ENCODE measurements at regions not wholly inside any gene's neighbourhood (a gene's known extent, or its start where the extent isn't known, plus 50 kb on each side); places are given as distances from the start of the nearest gene placed in this dataset.

GRCh38 chr4:79756140-79756895 is 316.7 kb downstream of the ANTXR2 start:
- Histone ChIP-seq H3K27me3 (ENCODE audit: insufficient read depth, low read length) (no peaks in the 10 kb centered on the region), H4K20me1 (ENCODE audit: insufficient read depth, low read length) (no peaks in the 10 kb centered on the region), H2AFZ (ENCODE audit: low read length) (no peak overlapping the region), H3K79me2 (ENCODE audit: insufficient read depth, low read length) (no peaks in the 10 kb centered on the region), H3K27ac (ENCODE audit: low read depth, low read length) (no peak overlapping the region), H3K9me3 (ENCODE audit: low read depth, low read length) (no peaks in the 10 kb centered on the region), H3K4me3 (ENCODE audit: insufficient read depth, low read length) (no peak overlapping the region), H3K4me1 (ENCODE audit: insufficient read depth, low read length) (no peaks in the 10 kb centered on the region), H3K36me3 (ENCODE audit: insufficient read depth, low read length) (no peaks in the 10 kb centered on the region), H3K4me2 (ENCODE audit: insufficient read depth, low read length) (no peak overlapping the region)
- TF ChIP-seq CTCF (IDR thresholded peaks at IDR 0.05; ENCODE audit: extremely low read depth, low read depth, low read length), result no peak
- no peak for DNase-seq (ENCODE audit: insufficient read length, low spot score, missing footprints)

- TF ChIP-seq CTCF (IDR thresholded peaks at IDR 0.05; ENCODE audit: extremely low read depth, low read depth, low read length), result no peak
- H3K4me2 ChIP-seq (ENCODE audit: insufficient read depth, low read length), result no peak overlapping the region
- H3K4me1 ChIP-seq (ENCODE audit: insufficient read depth, low read length), result no peaks in the 10 kb centered on the region
- no peak for DNase-seq (ENCODE audit: insufficient read length, low spot score, missing footprints)
- H3K4me3 ChIP-seq (ENCODE audit: insufficient read depth, low read length), result no peak overlapping the region
- H3K79me2 ChIP-seq (ENCODE audit: insufficient read depth, low read length), result no peaks in the 10 kb centered on the region
- no peaks in the 10 kb centered on the region for H3K36me3 ChIP-seq (ENCODE audit: insufficient read depth, low read length)
- no peak overlapping the region for H3K27ac ChIP-seq (ENCODE audit: low read depth, low read length)
- H2AFZ ChIP-seq (ENCODE audit: low read length), result no peak overlapping the region
- H4K20me1 ChIP-seq (ENCODE audit: insufficient read depth, low read length), result no peaks in the 10 kb centered on the region
- H3K9me3 ChIP-seq (ENCODE audit: low read depth, low read length), result no peaks in the 10 kb centered on the region
- no peaks in the 10 kb centered on the region for H3K27me3 ChIP-seq (ENCODE audit: insufficient read depth, low read length)
Measured at GRCh38 chr4:79748835-79749234, 324.2 kb downstream of the ANTXR2 start.

- no peaks in the 10 kb centered on the region for H3K36me3 ChIP-seq (ENCODE audit: insufficient read depth, low read length)
- no peak for DNase-seq (ENCODE audit: insufficient read length, low spot score, missing footprints)
- H3K27ac ChIP-seq (ENCODE audit: low read depth, low read length), result no peak overlapping the region
- no peaks in the 10 kb centered on the region for H3K79me2 ChIP-seq (ENCODE audit: insufficient read depth, low read length)
- no peaks in the 10 kb centered on the region for H3K9me3 ChIP-seq (ENCODE audit: low read depth, low read length)
- no peaks in the 10 kb centered on the region for H3K27me3 ChIP-seq (ENCODE audit: insufficient read depth, low read length)
- H2AFZ ChIP-seq (ENCODE audit: low read length), result no peak overlapping the region
- no peak overlapping the region for H3K4me3 ChIP-seq (ENCODE audit: insufficient read depth, low read length)
- no peaks in the 10 kb centered on the region for H4K20me1 ChIP-seq (ENCODE audit: insufficient read depth, low read length)
- H3K4me1 ChIP-seq (ENCODE audit: insufficient read depth, low read length), result no peaks in the 10 kb centered on the region
- no peak for TF ChIP-seq CTCF (IDR thresholded peaks at IDR 0.05; ENCODE audit: extremely low read depth, low read depth, low read length)
- H3K4me2 ChIP-seq (ENCODE audit: insufficient read depth, low read length), result no peak overlapping the region
Measured at GRCh38 chr4:79747252-79747651, 325.8 kb downstream of the ANTXR2 start.

GRCh38 chr4:79743014-79743413 is 330.0 kb downstream of the ANTXR2 start:
- no peak for DNase-seq (ENCODE audit: insufficient read length, low spot score, missing footprints)
- Histone ChIP-seq H3K4me1 (ENCODE audit: insufficient read depth, low read length) (no peaks in the 10 kb centered on the region), H3K4me3 (ENCODE audit: insufficient read depth, low read length) (no peak overlapping the region), H3K27me3 (ENCODE audit: insufficient read depth, low read length) (no peaks in the 10 kb centered on the region), H3K27ac (ENCODE audit: low read depth, low read length) (no peak overlapping the region), H3K36me3 (ENCODE audit: insufficient read depth, low read length) (no peaks in the 10 kb centered on the region), H2AFZ (ENCODE audit: low read length) (no peak overlapping the region), H3K79me2 (ENCODE audit: insufficient read depth, low read length) (no peaks in the 10 kb centered on the region), H3K4me2 (ENCODE audit: insufficient read depth, low read length) (no peak overlapping the region), H4K20me1 (ENCODE audit: insufficient read depth, low read length) (no peaks in the 10 kb centered on the region), H3K9me3 (ENCODE audit: low read depth, low read length) (no peaks in the 10 kb centered on the region)
- no peak for TF ChIP-seq CTCF (IDR thresholded peaks at IDR 0.05; ENCODE audit: extremely low read depth, low read depth, low read length)
